ENCODE measurements at regions not wholly inside any gene's neighbourhood (a gene's known extent, or its start where the extent isn't known, plus 50 kb on each side); places are given as distances from the start of the nearest gene placed in this dataset.

- Histone ChIP-seq H3K9me3 (no peaks in the 10 kb centered on the region), H3K27ac (peak overlapping the region; percentile 20 to 51), H3K4me1 (peaks cover 0 to 19% (median 7%) of the 10 kb centered on the region in 4 donors), H3K27me3 (no peaks in the 10 kb centered on the region), H3K36me3 (no peaks in the 10 kb centered on the region), H3K4me3 (no peak overlapping the region)
- intact Hi-C loops (cut with DNase I; ENCODE audit: low total_unique reads), result no loop called here
- no peak for DNase-seq
- no peak for TF ChIP-seq CTCF (IDR thresholded peaks at IDR 0.05)
These were observed 161.3 kb downstream of the TSEN15 start for GRCh38 chr1:184212649-184213314.

GRCh38 chr1:184214128-184214527 lies 162.6 kb downstream of the TSEN15 start:
- peaks cover 0 to 19% (median 7%) of the 10 kb centered on the region in 4 donors for H3K4me1 ChIP-seq
- TF ChIP-seq CTCF (IDR thresholded peaks at IDR 0.05), result no peak
- no peak overlapping the region for H3K4me3 ChIP-seq
- no peaks in the 10 kb centered on the region for H3K36me3 ChIP-seq
- no peaks in the 10 kb centered on the region for H3K9me3 ChIP-seq
- intact Hi-C loops (cut with DNase I; ENCODE audit: low total_unique reads), result no loop called here
- H3K27ac ChIP-seq, result no peak overlapping the region
- no peak for DNase-seq
- no peaks in the 10 kb centered on the region for H3K27me3 ChIP-seq

GRCh38 chr1:184215274-184215925 lies 163.9 kb downstream of the TSEN15 start:
- Histone ChIP-seq H3K4me1 (peaks cover 0 to 12% (median 7%) of the 10 kb centered on the region in 4 donors), H3K9me3 (no peaks in the 10 kb centered on the region), H3K27ac (no peak overlapping the region), H3K36me3 (no peaks in the 10 kb centered on the region), H3K27me3 (no peaks in the 10 kb centered on the region), H3K4me3 (no peak overlapping the region)
- intact Hi-C loops (cut with DNase I; ENCODE audit: low total_unique reads), result no loop called here
- no peak for DNase-seq
- TF ChIP-seq CTCF (IDR thresholded peaks at IDR 0.05), result no peak

- TF ChIP-seq CTCF (IDR thresholded peaks at IDR 0.05), result no peak
- intact Hi-C loops (cut with DNase I; ENCODE audit: low total_unique reads), result no loop called here
These were observed 167.0 kb downstream of the TSEN15 start for GRCh38 chr1:184218458-184219075.

GRCh38 chr1:184219414-184219813 lies 167.4 kb upstream of the C1orf21 start:
- DNase-seq, result no peak
- Histone ChIP-seq H3K36me3 (no peaks in the 10 kb centered on the region), H3K4me1 (peaks cover 0 to 8% (median 0%) of the 10 kb centered on the region in 4 donors), H3K27me3 (no peaks in the 10 kb centered on the region), H3K27ac (no peak overlapping the region), H3K4me3 (no peak overlapping the region), H3K9me3 (no peaks in the 10 kb centered on the region)
- no peak for TF ChIP-seq CTCF (IDR thresholded peaks at IDR 0.05)
- intact Hi-C loops (cut with DNase I; ENCODE audit: low total_unique reads), result no loop called here

More at GRCh38 chr1:184218458-184219075, 167.0 kb downstream of the TSEN15 start:
- Histone ChIP-seq H3K9me3 (no peaks in the 10 kb centered on the region), H3K36me3 (no peaks in the 10 kb centered on the region), H3K27ac (no peak overlapping the region), H3K4me3 (no peak overlapping the region), H3K4me1 (peaks cover 0 to 8% (median 0%) of the 10 kb centered on the region in 4 donors), H3K27me3 (no peaks in the 10 kb centered on the region)
- no peak for DNase-seq
